HEK293 (cell line): ENCODE measurements at regions not wholly inside any gene's neighbourhood (a gene's known extent, or its start where the extent isn't known, plus 50 kb on each side); places are given as distances from the start of the nearest gene placed in this dataset.

Source experiments
- CTCF ChIA-PET: fragments of 350-600 bp; formaldehyde crosslinking; extraction: SDS; loops from one replicate; lab custom pipeline; 2021; ENCODE audit warnings: antibody characterized with exemption; lab: Yijun Ruan, JAX
- POLR2A ChIA-PET: fragments of 300-600 bp; formaldehyde crosslinking; extraction: SDS; loops from one replicate; lab custom pipeline; 2020; ENCODE audit warnings: antibody characterized with exemption, inconsistent platforms; lab: Yijun Ruan, JAX
- H3K27ac ChIP-seq: fragments of 200-500 bp; sonication (Bioruptor generic); 2 replicates; pipeline ENCODE4 v1.5.1; 2014; ENCODE audit warnings: low read depth, low read length, control low read depth, inconsistent platforms; ENCODE audit errors: extremely low read depth
- H3K36me3 ChIP-seq, 2 experiments: fragments of 200-500 bp in 1 of 2; sonication (Bioruptor generic) in 1 of 2; 1 replicate in 1 of 2; 2 replicates in 1 of 2; pipeline ENCODE4 v1.5.1; 2014 to 2017; ENCODE audit warnings: inconsistent platforms in 2 of 2, low read length in 2 of 2; ENCODE audit not compliant: control insufficient read depth in 2 of 2, insufficient read depth in 1 of 2
- H3K4me1 ChIP-seq: fragments of 200-500 bp; sonication (Bioruptor generic); 2 replicates; pipeline ENCODE4 v1.5.1; 2014; ENCODE audit warnings: mild to moderate bottlenecking, low read length, inconsistent platforms; ENCODE audit not compliant: control insufficient read depth, insufficient read depth
- H3K4me3 ChIP-seq: 2 replicates; pipeline ENCODE4 v1.5.1; 2011; ENCODE audit warnings: low read depth, mild to moderate bottlenecking, control low read depth, low read length, moderate library complexity
- H3K9me3 ChIP-seq: fragments of 200-500 bp; sonication (Bioruptor generic); 2 replicates; pipeline ENCODE4 v1.5.1; 2014; ENCODE audit warnings: low read depth, low read length, inconsistent platforms; ENCODE audit not compliant: control insufficient read depth, insufficient read depth
- ELK4 ChIP-seq: IDR thresholded peaks from 2 replicates; pipeline ENCODE4 v1.6.1; 2011; ENCODE audit warnings: mild to moderate bottlenecking, low read depth, low read length, borderline replicate concordance
- GLIS1 ChIP-seq: fragments of 450-650 bp; formaldehyde crosslinking; IDR thresholded peaks from 2 replicates; pipeline ENCODE4 v1.5.1; 2016; ENCODE audit warnings: missing biosample characterization, missing genetic modification characterization
- HOXD13 ChIP-seq: sonication (generic); formaldehyde crosslinking; IDR thresholded peaks from 2 replicates; pipeline ENCODE4 v1.8.0; 2022; ENCODE audit warnings: missing genetic modification reagents, borderline replicate concordance
- INSM2 ChIP-seq: fragments of 450-650 bp; formaldehyde crosslinking; IDR thresholded peaks from 2 replicates; pipeline ENCODE4 v1.5.1; 2016; ENCODE audit warnings: missing biosample characterization, missing genetic modification characterization
- KLF7 ChIP-seq: fragments of 450-650 bp; formaldehyde crosslinking; IDR thresholded peaks from 2 replicates; pipeline ENCODE4 v1.5.1; 2016; ENCODE audit warnings: missing biosample characterization, missing genetic modification characterization, borderline replicate concordance
- MEIS1 ChIP-seq: sonication (generic); formaldehyde crosslinking; IDR thresholded peaks from 2 replicates; pipeline ENCODE4 v1.8.1; 2022; ENCODE audit warnings: missing genetic modification reagents, mild to moderate bottlenecking, borderline replicate concordance
- REPIN1 ChIP-seq: fragments of 450-650 bp; formaldehyde crosslinking; IDR thresholded peaks from 2 replicates; pipeline ENCODE4 v1.5.1; 2017; ENCODE audit warnings: missing biosample characterization, missing genetic modification characterization, low read depth
- TCF7L2 ChIP-seq: IDR thresholded peaks from 2 replicates; pipeline ENCODE4 v1.6.1; 2011; ENCODE audit warnings: low read depth, mild to moderate bottlenecking, inconsistent platforms, low read length, moderate library complexity, borderline replicate concordance
- ZBTB11 ChIP-seq: fragments of 450-650 bp; formaldehyde crosslinking; conservative IDR thresholded peaks from 2 replicates; pipeline ENCODE4 v1.5.1; 2016; ENCODE audit warnings: low read depth, missing biosample characterization, missing genetic modification characterization
- ZBTB7A ChIP-seq: fragments of 450-650 bp; formaldehyde crosslinking; IDR thresholded peaks from 2 replicates; pipeline ENCODE4 v1.5.1; 2016; ENCODE audit warnings: low read depth, missing biosample characterization, missing genetic modification characterization
- ZFHX2 ChIP-seq: fragments of 450-650 bp; formaldehyde crosslinking; conservative IDR thresholded peaks from 2 replicates; pipeline ENCODE4 v1.5.1; 2016; ENCODE audit warnings: missing biosample characterization, missing genetic modification characterization
- ZFP41 ChIP-seq: fragments of 450-650 bp; formaldehyde crosslinking; IDR thresholded peaks from 2 replicates; pipeline ENCODE4 v1.5.1; 2016; ENCODE audit warnings: missing biosample characterization, missing genetic modification characterization, borderline replicate concordance
- ZNF138 ChIP-seq: fragments of 450-650 bp; formaldehyde crosslinking; IDR thresholded peaks from 2 replicates; pipeline ENCODE4 v1.5.1; 2016; ENCODE audit warnings: missing biosample characterization, missing genetic modification characterization, borderline replicate concordance
- ZNF146 ChIP-seq: fragments of 450-650 bp; formaldehyde crosslinking; IDR thresholded peaks from 2 replicates; pipeline ENCODE4 v1.5.1; 2016; ENCODE audit warnings: missing biosample characterization, missing genetic modification characterization
- ZNF157 ChIP-seq: fragments of 450-650 bp; formaldehyde crosslinking; IDR thresholded peaks from 2 replicates; pipeline ENCODE4 v1.5.1; 2016; ENCODE audit warnings: missing biosample characterization, missing genetic modification characterization
- ZNF174 ChIP-seq: fragments of 450-650 bp; formaldehyde crosslinking; IDR thresholded peaks from 2 replicates; pipeline ENCODE4 v1.5.0; 2017; ENCODE audit warnings: missing biosample characterization, mild to moderate bottlenecking, missing genetic modification characterization
- ZNF223 ChIP-seq: fragments of 450-650 bp; formaldehyde crosslinking; IDR thresholded peaks from 2 replicates; pipeline ENCODE4 v1.5.1; 2016; ENCODE audit warnings: missing biosample characterization, missing genetic modification characterization
- ZNF311 ChIP-seq: fragments of 450-650 bp; formaldehyde crosslinking; IDR thresholded peaks from 2 replicates; pipeline ENCODE4 v1.5.1; 2017; ENCODE audit warnings: missing biosample characterization, missing genetic modification characterization, borderline replicate concordance
- ZNF394 ChIP-seq: fragments of 450-650 bp; formaldehyde crosslinking; IDR thresholded peaks from 2 replicates; pipeline ENCODE4 v1.5.1; 2016; ENCODE audit warnings: missing biosample characterization, missing genetic modification characterization, mild to moderate bottlenecking, moderate library complexity, borderline replicate concordance
- ZNF521 ChIP-seq: fragments of 450-650 bp; formaldehyde crosslinking; IDR thresholded peaks from 2 replicates; pipeline ENCODE4 v1.5.1; 2017; ENCODE audit warnings: missing biosample characterization, mild to moderate bottlenecking, missing genetic modification characterization
- ZNF549 ChIP-seq: fragments of 450-650 bp; IDR thresholded peaks from 2 replicates; pipeline ENCODE4 v1.5.1; 2018; ENCODE audit warnings: missing biosample characterization, missing genetic modification characterization, mild to moderate bottlenecking, inconsistent platforms, moderate library complexity
- ZNF555 ChIP-seq: fragments of 450-650 bp; formaldehyde crosslinking; conservative IDR thresholded peaks from 2 replicates; pipeline ENCODE4 v1.5.1; 2017; ENCODE audit warnings: missing biosample characterization, mild to moderate bottlenecking, missing genetic modification characterization, inconsistent platforms
- ZNF560 ChIP-seq: fragments of 450-650 bp; formaldehyde crosslinking; IDR thresholded peaks from 2 replicates; pipeline ENCODE4 v1.5.1; 2017; ENCODE audit warnings: missing biosample characterization, missing genetic modification characterization, borderline replicate concordance
- ZNF571 ChIP-seq: fragments of 450-650 bp; formaldehyde crosslinking; IDR thresholded peaks from 2 replicates; pipeline ENCODE4 v1.5.0; 2017; ENCODE audit warnings: missing biosample characterization, missing genetic modification characterization
- ZNF629 ChIP-seq: fragments of 450-650 bp; formaldehyde crosslinking; IDR thresholded peaks from 2 replicates; pipeline ENCODE4 v1.5.1; 2017; ENCODE audit warnings: missing biosample characterization, missing genetic modification characterization
- ZNF645 ChIP-seq: fragments of 450-650 bp; formaldehyde crosslinking; IDR thresholded peaks from 2 replicates; pipeline ENCODE4; 2016; ENCODE audit warnings: missing biosample characterization, missing genetic modification characterization
- ZSCAN23 ChIP-seq: fragments of 450-650 bp; formaldehyde crosslinking; IDR thresholded peaks from 2 replicates; pipeline ENCODE4 v1.5.1; 2016; ENCODE audit warnings: missing biosample characterization, missing genetic modification characterization
- ZXDB ChIP-seq: fragments of 450-650 bp; formaldehyde crosslinking; IDR thresholded peaks from 2 replicates; pipeline ENCODE4 v1.5.1; 2016; ENCODE audit warnings: missing biosample characterization, missing genetic modification characterization
- TF ChIP-seq, protein P1 (sequence below): fragments of 450-650 bp; formaldehyde crosslinking; IDR thresholded peaks from 2 replicates; pipeline ENCODE4 v1.5.1; 2016; ENCODE audit warnings: missing biosample characterization, missing genetic modification characterization

DNA sequence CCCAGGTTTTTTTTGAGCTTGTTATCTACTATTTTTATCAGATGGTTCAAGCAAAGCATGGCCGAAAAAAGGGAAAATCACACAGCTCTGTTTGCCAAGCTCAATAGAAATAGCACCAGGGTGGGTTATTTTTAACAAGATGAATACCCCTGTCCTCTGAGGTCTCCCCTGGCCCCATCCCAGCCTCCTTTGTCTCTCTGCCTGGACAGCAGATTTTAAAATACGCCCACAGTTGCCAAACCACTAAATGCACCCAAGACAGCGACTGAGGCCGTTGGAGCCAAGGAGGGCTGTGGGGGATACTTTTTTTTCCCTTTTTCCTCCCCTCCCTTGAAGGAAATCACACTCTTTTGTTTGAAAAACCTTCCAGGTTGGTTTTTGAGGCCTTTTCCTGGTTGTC lies 106.6 kb downstream of the VEGFA start:
- Histone ChIP-seq H3K4me3 (no peak overlapping the region), H3K36me3 (no peaks in the 10 kb centered on the region), H3K9me3 (no peaks in the 10 kb centered on the region), H3K27ac (no peak overlapping the region), H3K4me1 (no peaks in the 10 kb centered on the region)
- no peak for TF ChIP-seq ZNF549 (tag by site-specific recombination)
- no peak for TF ChIP-seq ZFP41 (tag by site-specific recombination)
- no peak for TF ChIP-seq KLF7 (tag by site-specific recombination)
- no peak for TF ChIP-seq ZNF560 (tag by site-specific recombination)
- no peak for TF ChIP-seq ZNF146
- no peak for TF ChIP-seq ZNF138
- no peak for TF ChIP-seq ZBTB11 (tag by site-specific recombination)
- no peak for TF ChIP-seq ZBTB7A
- no peak for TF ChIP-seq ZNF394 (tag by site-specific recombination)
- TF ChIP-seq HOXD13: no peak
- no peak for TF ChIP-seq MEIS1 (CRISPR knock-in tag)
- TF ChIP-seq ZNF311: no peak
- TF ChIP-seq GLIS1 (tag by site-specific recombination): no peak
- TF ChIP-seq ELK4: no peak
- no peak for TF ChIP-seq ZNF157 (tag by site-specific recombination)
- no peak for TF ChIP-seq ZSCAN23
- TF ChIP-seq INSM2 (tag by site-specific recombination): no peak
- no peak for TF ChIP-seq ZXDB
- no peak for TF ChIP-seq REPIN1
- TF ChIP-seq ZNF223 (tag by site-specific recombination): no peak
- ChIA-PET POLR2A (no interaction called here), CTCF (interaction anchor here (0.7 to 0.9 kb wide), 4 partner anchors 9 to 198 kb away, joined by 3 to 4 read pairs (median 3); no protein-coding TSS in a partner anchor)

- Histone ChIP-seq H3K4me3 (no peak overlapping the region), H3K9me3 (no peaks in the 10 kb centered on the region), H3K27ac (no peak overlapping the region), H3K36me3 (no peaks in the 10 kb centered on the region), H3K4me1 (no peaks in the 10 kb centered on the region)
- ChIA-PET POLR2A (no interaction called here), CTCF (interaction anchor here (0.7 to 0.9 kb wide), 4 partner anchors 8 to 198 kb away, joined by 3 to 4 read pairs (median 3); no protein-coding TSS in a partner anchor)
- TF ChIP-seq TCF7L2 (no peak), ZNF174 (tag by site-specific recombination) (no peak), ZNF555 (tag by site-specific recombination) (no peak), ZNF629 (tag by site-specific recombination) (no peak), ZNF645 (tag by site-specific recombination) (no peak), ZFHX2 (tag by site-specific recombination) (0 out of 2 replicates have a peak, but pooled peaks have one; percentile 6), ZNF521 (no peak), ZNF571 (tag by site-specific recombination) (no peak)
- TF ChIP-seq, protein P1, sequence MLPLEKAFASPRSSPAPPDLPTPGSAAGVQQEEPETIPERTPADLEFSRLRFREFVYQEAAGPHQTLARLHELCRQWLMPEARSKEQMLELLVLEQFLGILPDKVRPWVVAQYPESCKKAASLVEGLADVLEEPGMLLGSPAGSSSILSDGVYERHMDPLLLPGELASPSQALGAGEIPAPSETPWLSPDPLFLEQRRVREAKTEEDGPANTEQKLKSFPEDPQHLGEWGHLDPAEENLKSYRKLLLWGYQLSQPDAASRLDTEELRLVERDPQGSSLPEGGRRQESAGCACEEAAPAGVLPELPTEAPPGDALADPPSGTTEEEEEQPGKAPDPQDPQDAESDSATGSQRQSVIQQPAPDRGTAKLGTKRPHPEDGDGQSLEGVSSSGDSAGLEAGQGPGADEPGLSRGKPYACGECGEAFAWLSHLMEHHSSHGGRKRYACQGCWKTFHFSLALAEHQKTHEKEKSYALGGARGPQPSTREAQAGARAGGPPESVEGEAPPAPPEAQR (tag by site-specific recombination): no peak
Measured at GRCh38 chr6:43875849-43876572, 106.0 kb downstream of the VEGFA start.
